ENCODE measurements at regions not wholly inside any gene's neighbourhood (a gene's known extent, or its start where the extent isn't known, plus 50 kb on each side); places are given as distances from the start of the nearest gene placed in this dataset.

DNA sequence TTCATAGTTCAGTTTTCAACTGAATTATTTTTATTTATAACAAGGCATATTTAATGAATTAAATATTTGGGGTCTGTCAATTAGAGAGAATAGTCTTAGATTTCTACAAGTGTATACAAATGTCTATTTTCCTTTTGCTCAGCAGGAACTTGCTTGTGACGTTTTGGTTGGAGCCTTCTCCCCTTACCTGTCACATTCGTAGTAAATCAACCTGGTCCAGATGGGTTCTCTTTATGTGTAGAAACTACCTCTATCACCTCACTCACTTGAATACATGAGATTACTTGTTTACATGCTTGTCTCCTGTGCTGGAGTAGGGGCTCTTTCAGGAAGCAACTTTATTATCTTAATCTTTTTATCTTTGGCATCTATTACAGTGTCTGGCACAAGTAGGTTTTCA, 938.3 kb upstream of the IGFBP7 start (continued):
- TF ChIP-seq RFX5 (IDR thresholded peaks at IDR 0.05; ENCODE audit: low read depth, low read length): no peak
- TF ChIP-seq, protein P1, sequence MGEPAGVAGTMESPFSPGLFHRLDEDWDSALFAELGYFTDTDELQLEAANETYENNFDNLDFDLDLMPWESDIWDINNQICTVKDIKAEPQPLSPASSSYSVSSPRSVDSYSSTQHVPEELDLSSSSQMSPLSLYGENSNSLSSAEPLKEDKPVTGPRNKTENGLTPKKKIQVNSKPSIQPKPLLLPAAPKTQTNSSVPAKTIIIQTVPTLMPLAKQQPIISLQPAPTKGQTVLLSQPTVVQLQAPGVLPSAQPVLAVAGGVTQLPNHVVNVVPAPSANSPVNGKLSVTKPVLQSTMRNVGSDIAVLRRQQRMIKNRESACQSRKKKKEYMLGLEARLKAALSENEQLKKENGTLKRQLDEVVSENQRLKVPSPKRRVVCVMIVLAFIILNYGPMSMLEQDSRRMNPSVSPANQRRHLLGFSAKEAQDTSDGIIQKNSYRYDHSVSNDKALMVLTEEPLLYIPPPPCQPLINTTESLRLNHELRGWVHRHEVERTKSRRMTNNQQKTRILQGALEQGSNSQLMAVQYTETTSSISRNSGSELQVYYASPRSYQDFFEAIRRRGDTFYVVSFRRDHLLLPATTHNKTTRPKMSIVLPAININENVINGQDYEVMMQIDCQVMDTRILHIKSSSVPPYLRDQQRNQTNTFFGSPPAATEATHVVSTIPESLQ (CRISPR knock-in tag; conservative IDR thresholded peaks at IDR 0.05): no peak
- TF ChIP-seq ZNF546 (CRISPR knock-in tag; conservative IDR thresholded peaks at IDR 0.05): no peak
- TF ChIP-seq, protein P2, sequence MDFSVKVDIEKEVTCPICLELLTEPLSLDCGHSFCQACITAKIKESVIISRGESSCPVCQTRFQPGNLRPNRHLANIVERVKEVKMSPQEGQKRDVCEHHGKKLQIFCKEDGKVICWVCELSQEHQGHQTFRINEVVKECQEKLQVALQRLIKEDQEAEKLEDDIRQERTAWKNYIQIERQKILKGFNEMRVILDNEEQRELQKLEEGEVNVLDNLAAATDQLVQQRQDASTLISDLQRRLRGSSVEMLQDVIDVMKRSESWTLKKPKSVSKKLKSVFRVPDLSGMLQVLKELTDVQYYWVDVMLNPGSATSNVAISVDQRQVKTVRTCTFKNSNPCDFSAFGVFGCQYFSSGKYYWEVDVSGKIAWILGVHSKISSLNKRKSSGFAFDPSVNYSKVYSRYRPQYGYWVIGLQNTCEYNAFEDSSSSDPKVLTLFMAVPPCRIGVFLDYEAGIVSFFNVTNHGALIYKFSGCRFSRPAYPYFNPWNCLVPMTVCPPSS (IDR thresholded peaks at IDR 0.05): no peak
- TF ChIP-seq FOXK2 (IDR thresholded peaks at IDR 0.05): no peak
- no peak for TF ChIP-seq ZNF572 (CRISPR knock-in tag; IDR thresholded peaks at IDR 0.05)
- TF ChIP-seq, protein P3, sequence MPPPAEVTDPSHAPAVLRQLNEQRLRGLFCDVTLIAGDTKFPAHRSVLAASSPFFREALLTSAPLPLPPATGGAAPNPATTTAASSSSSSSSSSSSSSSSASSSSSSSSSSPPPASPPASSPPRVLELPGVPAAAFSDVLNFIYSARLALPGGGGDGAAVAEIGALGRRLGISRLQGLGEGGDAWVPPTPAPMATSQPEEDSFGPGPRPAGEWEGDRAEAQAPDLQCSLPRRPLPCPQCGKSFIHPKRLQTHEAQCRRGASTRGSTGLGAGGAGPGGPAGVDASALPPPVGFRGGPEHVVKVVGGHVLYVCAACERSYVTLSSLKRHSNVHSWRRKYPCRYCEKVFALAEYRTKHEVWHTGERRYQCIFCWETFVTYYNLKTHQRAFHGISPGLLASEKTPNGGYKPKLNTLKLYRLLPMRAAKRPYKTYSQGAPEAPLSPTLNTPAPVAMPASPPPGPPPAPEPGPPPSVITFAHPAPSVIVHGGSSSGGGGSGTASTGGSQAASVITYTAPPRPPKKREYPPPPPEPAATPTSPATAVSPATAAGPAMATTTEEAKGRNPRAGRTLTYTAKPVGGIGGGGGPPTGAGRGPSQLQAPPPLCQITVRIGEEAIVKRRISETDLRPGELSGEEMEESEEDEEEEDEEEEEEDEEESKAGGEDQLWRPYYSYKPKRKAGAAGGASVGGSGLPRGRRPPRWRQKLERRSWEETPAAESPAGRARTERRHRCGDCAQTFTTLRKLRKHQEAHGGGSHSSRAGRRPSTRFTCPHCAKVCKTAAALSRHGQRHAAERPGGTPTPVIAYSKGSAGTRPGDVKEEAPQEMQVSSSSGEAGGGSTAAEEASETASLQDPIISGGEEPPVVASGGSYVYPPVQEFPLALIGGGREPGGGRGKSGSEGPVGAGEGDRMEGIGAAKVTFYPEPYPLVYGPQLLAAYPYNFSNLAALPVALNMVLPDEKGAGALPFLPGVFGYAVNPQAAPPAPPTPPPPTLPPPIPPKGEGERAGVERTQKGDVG (CRISPR knock-in tag; IDR thresholded peaks at IDR 0.05; ENCODE audit: borderline replicate concordance): no peak
- no peak for TF ChIP-seq NR2C2 (CRISPR knock-in tag; IDR thresholded peaks at IDR 0.05; ENCODE audit: borderline replicate concordance)
- TF ChIP-seq, protein P4, sequence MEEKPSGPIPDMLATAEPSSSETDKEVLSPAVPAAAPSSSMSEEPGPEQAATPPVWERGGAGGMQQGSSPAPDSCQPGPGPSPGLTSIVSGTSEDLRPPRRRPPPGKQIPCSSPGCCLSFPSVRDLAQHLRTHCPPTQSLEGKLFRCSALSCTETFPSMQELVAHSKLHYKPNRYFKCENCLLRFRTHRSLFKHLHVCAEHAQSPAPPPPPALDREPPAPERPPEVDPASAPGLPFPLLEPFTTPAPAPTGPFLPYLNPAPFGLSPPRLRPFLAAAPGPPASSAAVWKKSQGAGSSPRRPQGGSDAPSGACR (CRISPR knock-in tag; IDR thresholded peaks at IDR 0.05): no peak
- no peak for TF ChIP-seq BRCA1 (CRISPR knock-in tag; IDR thresholded peaks at IDR 0.05)

All from HepG2 (cell line).